Neural cell (in vitro differentiated cells): ENCODE measurements at regions not wholly inside any gene's neighbourhood (a gene's known extent, or its start where the extent isn't known, plus 50 kb on each side); places are given as distances from the start of the nearest gene placed in this dataset.

Experiments used
- H2AFZ ChIP-seq: fragments of 200-600, 300-800 bp; sonication (generic), shearing (Covaris generic); 2 replicates; pipeline ENCODE4 v1.6.0; 2014; ENCODE audit warnings: low read depth, mild to moderate bottlenecking, antibody characterized with exemption, low read length, moderate library complexity
- H3F3A ChIP-seq: fragments of 200-600 bp; shearing (Covaris generic); 2 replicates; pipeline ENCODE4 v1.6.1; 2016; ENCODE audit warnings: mild to moderate bottlenecking, moderate library complexity, mixed read lengths, antibody characterized with exemption, low read length; ENCODE audit not compliant: insufficient read depth, poor library complexity, severe bottlenecking
- H3K27ac ChIP-seq: fragments of 200-600, 300-800 bp; sonication (generic), shearing (Covaris generic); 2 replicates; pipeline ENCODE4 v1.5.1; 2014; ENCODE audit warnings: mild to moderate bottlenecking, low read length, moderate library complexity
- H3K27me3 ChIP-seq: fragments of 300-800, 200-600 bp; sonication (generic), shearing (Covaris generic); 2 replicates; pipeline ENCODE4 v1.6.0; 2014; ENCODE audit warnings: mild to moderate bottlenecking, low read depth, low read length, moderate library complexity; ENCODE audit not compliant: insufficient read depth
- H3K36me3 ChIP-seq: fragments of 300-800, 200-600 bp; sonication (generic), shearing (Covaris generic); 2 replicates; pipeline ENCODE4 v1.5.1; 2014; ENCODE audit warnings: mild to moderate bottlenecking, antibody characterized with exemption, low read length, moderate library complexity; ENCODE audit not compliant: insufficient read depth
- H3K4me2 ChIP-seq: fragments of 300-800, 200-600 bp; sonication (generic), shearing (Covaris generic); 2 replicates; pipeline ENCODE4 v1.6.0; 2014; ENCODE audit warnings: mild to moderate bottlenecking, low read length
- H3K4me3 ChIP-seq: fragments of 300-800, 200-600 bp; sonication (generic), shearing (Covaris generic); 2 replicates; pipeline ENCODE4 v1.5.1; 2014; ENCODE audit warnings: mild to moderate bottlenecking, low read length, moderate library complexity
- H3K79me2 ChIP-seq: fragments of 200-600 bp; shearing (Covaris generic); replicated peaks from 2 replicates; pipeline ENCODE4 v1.6.0; 2014; ENCODE audit warnings: mild to moderate bottlenecking, low read length, moderate library complexity; ENCODE audit not compliant: insufficient read depth
- H3K9ac ChIP-seq: fragments of 300-800, 200-600 bp; sonication (generic), shearing (Covaris generic); 2 replicates; pipeline ENCODE4 v1.6.1; 2016; ENCODE audit warnings: mild to moderate bottlenecking, low read length, mixed read lengths
- H3K9me2 ChIP-seq: fragments of 200-600 bp; shearing (Covaris generic); 2 replicates; pipeline ENCODE4 v1.6.1; 2016; ENCODE audit warnings: mild to moderate bottlenecking, low read length, mixed read lengths; ENCODE audit not compliant: insufficient read depth
- H3K9me3 ChIP-seq: fragments of 200-600, 300-800 bp; sonication (generic), shearing (Covaris generic); 2 replicates; pipeline ENCODE4 v1.6.1; 2016; ENCODE audit warnings: mild to moderate bottlenecking, mixed run types, low read length, moderate library complexity, mixed read lengths
- H4K20me1 ChIP-seq: fragments of 200-600 bp; shearing (Covaris generic); 2 replicates; pipeline ENCODE4 v1.6.1; 2016; ENCODE audit warnings: mild to moderate bottlenecking, mixed run types; ENCODE audit not compliant: insufficient read depth
- CTCF ChIP-seq: fragments of 450-650 bp; IDR thresholded peaks from 2 replicates; pipeline ENCODE4 v1.5.1; 2014; ENCODE audit warnings: antibody characterized with exemption, mild to moderate bottlenecking, moderate library complexity; ENCODE audit not compliant: poor library complexity, severe bottlenecking
- EP300 ChIP-seq: fragments of 450-650 bp; conservative IDR thresholded peaks from 2 replicates; pipeline ENCODE4 v1.6.1; 2014; ENCODE audit warnings: antibody characterized with exemption, mild to moderate bottlenecking, moderate library complexity; ENCODE audit not compliant: poor library complexity, severe bottlenecking
- EZH2 ChIP-seq: fragments of 200-600, 300-800 bp; shearing (Covaris generic), sonication (generic); IDR thresholded peaks from 2 replicates; pipeline ENCODE4 v1.6.1; 2014; ENCODE audit warnings: antibody characterized with exemption, low read length, borderline replicate concordance, mild to moderate bottlenecking; ENCODE audit not compliant: insufficient read depth, poor library complexity, severe bottlenecking
- MXI1 ChIP-seq: fragments of 450-650 bp; conservative IDR thresholded peaks from 2 replicates; pipeline ENCODE4 v1.6.1; 2014; ENCODE audit warnings: antibody characterized with exemption, mild to moderate bottlenecking; ENCODE audit not compliant: poor library complexity, severe bottlenecking
- POLR2AphosphoS5 ChIP-seq: IDR thresholded peaks from 2 replicates; pipeline ENCODE4 v1.6.1; 2012
- RAD21 ChIP-seq: fragments of 450-650 bp; conservative IDR thresholded peaks from 2 replicates; pipeline ENCODE4 v1.6.1; 2014; ENCODE audit warnings: antibody characterized with exemption, mild to moderate bottlenecking, moderate library complexity
- REST ChIP-seq: IDR thresholded peaks from 2 replicates; pipeline ENCODE4 v1.6.1; 2012; ENCODE audit warnings: borderline replicate concordance
- SMC3 ChIP-seq: fragments of 450-650 bp; conservative IDR thresholded peaks from 2 replicates; pipeline ENCODE4 v1.6.1; 2014; ENCODE audit warnings: antibody characterized with exemption, mild to moderate bottlenecking, moderate library complexity; ENCODE audit not compliant: poor library complexity
- TAF1 ChIP-seq: IDR thresholded peaks from 2 replicates; pipeline ENCODE4 v1.6.1; 2012; ENCODE audit warnings: low read depth

- H4K20me1 ChIP-seq: no peaks in the 10 kb centered on the region
- no peak overlapping the region for H3K4me2 ChIP-seq
- H3K9me2 ChIP-seq: no peaks in the 10 kb centered on the region
- no peaks in the 10 kb centered on the region for H3K9me3 ChIP-seq
- no peak overlapping the region for H3K9ac ChIP-seq
- H3K27me3 ChIP-seq: no peaks in the 10 kb centered on the region
- H3K36me3 ChIP-seq: no peaks in the 10 kb centered on the region
- no peak for TF ChIP-seq SMC3
- TF ChIP-seq REST: no peak
- TF ChIP-seq EZH2: no peak
- no peak for TF ChIP-seq CTCF
- no peak for TF ChIP-seq POLR2AphosphoS5
- no peak for TF ChIP-seq RAD21
- no peak for TF ChIP-seq MXI1
- TF ChIP-seq TAF1: no peak
- no peak for TF ChIP-seq EP300
- no peaks in the 10 kb centered on the region for H3K79me2 ChIP-seq
- H3K27ac ChIP-seq: no peak overlapping the region
- H3F3A ChIP-seq: no peaks in the 10 kb centered on the region
- H2AFZ ChIP-seq: no peak overlapping the region
- H3K4me3 ChIP-seq: no peak overlapping the region
These were observed 324.6 kb downstream of the C16orf95 start for GRCh38 chr16:86992587-86992986.

- Histone ChIP-seq H3K27me3 (no peaks in the 10 kb centered on the region), H3K36me3 (no peaks in the 10 kb centered on the region), H3K4me2 (no peak overlapping the region), H3K79me2 (no peaks in the 10 kb centered on the region), H3K27ac (no peak overlapping the region), H2AFZ (no peak overlapping the region), H4K20me1 (no peaks in the 10 kb centered on the region), H3F3A (no peaks in the 10 kb centered on the region), H3K9me3 (no peaks in the 10 kb centered on the region), H3K9me2 (no peaks in the 10 kb centered on the region), H3K4me3 (no peak overlapping the region), H3K9ac (no peak overlapping the region)
- TF ChIP-seq EP300 (no peak), SMC3 (no peak), TAF1 (no peak)
These were observed 323.6 kb downstream of the C16orf95 start for GRCh38 chr16:86993426-86994110.
